Activated CD4-positive, alpha-beta T cell treated with anti-CD3 and anti-CD28 coated beads, Interleukin-2, amount 50 U/mL, for 24 hours (primary cell): ENCODE measurements at regions not wholly inside any gene's neighbourhood (a gene's known extent, or its start where the extent isn't known, plus 50 kb on each side); places are given as distances from the start of the nearest gene placed in this dataset.

Experiments
- DNase-seq, 2 donors: peaks; one replicate each; pipeline ENCODE4 v3.0.0-alpha.2; 2020; ENCODE audit warnings: low read depth in 1 of 2, low spot score in 1 of 2

DNA sequence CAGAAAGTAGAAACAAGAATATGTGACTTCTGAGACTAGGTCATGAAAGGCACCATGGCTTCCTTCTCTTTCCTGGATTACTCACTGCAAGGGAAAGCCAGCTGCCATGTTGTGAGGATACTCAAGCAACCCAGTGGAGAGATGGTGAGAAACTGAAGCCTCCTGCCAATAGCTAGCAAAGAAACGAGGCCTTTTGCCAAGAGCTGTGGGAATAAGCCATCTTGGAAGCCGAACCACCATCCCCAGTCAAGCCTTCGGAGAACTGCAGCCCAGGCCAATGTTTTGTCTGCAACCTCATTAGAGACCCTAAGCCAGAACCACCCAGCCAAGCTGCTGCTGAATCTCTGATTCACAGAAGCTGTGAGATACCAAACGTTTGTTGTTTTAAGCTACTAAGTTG is 104.7 kb upstream of the CRHR1 start:
- DNase-seq = no peak

DNA sequence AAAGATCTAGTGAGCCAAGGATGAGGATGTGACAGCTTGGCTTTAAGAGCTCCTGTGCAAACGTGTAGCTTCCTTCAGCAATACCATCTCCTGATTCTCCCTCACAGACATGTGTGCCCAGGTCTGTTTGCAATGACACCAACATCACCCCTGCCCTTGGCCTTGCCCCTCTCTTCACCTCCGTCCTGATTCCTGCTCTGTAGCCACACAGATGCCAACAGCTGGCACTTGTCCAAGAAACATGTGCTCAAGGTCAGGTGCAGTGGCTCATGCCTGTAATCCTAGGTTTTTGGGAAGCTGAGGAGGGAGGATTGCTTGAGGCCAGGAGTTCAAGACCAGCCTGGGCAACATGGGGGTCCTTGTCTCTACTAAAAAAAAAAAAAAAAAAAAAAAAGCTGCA is 103.8 kb upstream of the CRHR1 start:
- DNase-seq = no peak

DNA sequence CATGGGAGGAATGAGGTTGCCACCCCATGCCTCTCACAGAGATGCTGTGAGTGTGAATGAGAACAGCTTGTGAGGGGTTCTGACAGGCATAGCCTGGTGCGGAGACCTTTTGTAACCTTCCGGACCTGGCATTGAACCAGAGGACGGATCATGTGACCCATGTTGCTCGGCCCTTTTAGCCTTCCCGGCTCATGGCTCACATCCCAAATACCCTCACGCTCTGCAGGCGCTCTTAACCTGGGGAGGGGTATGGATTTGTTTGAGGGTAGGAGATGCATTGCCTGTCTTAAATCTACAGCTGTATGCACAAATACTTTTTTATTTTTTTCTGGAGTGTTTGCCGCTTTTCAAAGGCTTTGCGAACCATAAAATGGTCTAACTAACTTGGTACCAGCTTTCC is 102.4 kb upstream of the CRHR1 start:
- DNase-seq = no peak

DNA sequence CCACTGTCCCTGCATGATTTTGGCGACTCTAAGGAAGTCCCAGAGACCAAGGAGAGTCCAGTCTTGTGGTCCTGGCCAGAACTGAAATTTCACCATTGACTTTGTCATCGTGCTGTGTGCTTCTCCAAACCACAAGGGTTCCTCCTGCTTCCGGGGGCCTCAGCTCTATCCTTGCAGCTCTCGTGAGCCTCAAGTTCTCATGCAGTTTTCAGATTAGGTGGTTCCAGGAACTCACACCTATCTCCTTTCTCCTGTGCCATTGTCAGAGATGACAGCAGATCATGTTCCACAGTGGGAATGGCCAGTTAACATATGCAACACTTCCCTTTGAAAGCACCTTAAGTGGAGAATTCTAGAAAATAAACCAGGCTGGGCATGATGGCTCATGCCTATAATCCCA is 97.9 kb upstream of the CRHR1 start:
- no peak for DNase-seq

DNA sequence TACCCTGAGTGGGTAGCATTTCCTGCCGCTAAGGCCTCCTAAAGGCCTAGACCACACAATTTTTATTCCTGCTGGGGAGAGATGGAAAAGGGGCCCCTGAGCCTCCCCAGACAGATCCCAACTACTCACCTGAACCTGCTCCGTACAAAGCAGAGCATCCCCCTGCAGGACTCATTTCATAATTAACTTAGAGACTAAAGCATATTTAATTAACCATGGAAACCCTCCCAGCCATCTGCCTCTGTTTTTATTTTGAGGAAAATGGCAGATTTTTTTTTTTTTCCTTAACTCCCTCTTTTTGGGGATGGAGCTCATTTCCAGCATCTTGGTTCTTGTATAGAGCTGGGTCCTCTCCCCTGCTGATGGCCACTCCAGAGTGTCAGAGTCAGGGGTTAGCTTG is 96.5 kb upstream of the CRHR1 start:
- DNase-seq = no peak

DNA sequence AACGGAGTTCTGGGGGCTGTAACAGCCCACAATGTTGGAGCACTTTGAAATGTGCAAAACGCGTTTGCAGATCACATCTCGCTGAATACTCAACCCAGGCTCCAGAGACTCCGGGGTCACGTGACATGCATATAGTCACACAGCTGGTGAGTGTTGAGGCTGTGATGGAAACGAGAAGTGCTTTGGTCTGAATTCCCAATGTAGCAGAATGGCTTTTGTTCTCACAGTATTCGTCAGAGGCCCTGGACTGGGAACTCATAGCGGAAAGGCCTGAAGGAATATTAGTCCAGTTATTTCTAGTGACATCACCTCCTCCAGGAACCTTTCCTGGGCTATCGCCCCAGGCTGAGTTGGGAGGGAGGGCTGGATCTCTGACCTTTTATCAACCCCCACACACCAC is 95.8 kb upstream of the CRHR1 start:
- no peak for DNase-seq

DNA sequence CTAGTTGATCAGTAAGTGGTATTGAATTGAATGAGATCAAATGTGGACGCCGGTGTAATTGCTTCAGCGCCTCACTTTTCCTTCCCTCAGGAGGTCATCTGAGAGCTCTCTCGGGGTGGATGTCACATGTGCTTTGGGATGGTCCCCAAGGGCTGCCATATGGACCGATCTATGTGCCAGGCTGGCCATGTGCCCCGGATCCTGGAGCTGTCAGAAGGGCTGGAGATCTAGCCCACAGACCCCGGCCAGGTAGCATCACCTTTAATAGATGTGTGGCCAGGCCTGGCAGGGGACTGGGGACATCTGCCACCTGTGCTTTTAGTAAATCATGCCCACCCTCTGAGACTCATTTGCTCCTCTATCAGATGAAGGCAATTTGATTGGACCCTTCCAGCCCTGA is 95.3 kb upstream of the CRHR1 start:
- no peak for DNase-seq

DNA sequence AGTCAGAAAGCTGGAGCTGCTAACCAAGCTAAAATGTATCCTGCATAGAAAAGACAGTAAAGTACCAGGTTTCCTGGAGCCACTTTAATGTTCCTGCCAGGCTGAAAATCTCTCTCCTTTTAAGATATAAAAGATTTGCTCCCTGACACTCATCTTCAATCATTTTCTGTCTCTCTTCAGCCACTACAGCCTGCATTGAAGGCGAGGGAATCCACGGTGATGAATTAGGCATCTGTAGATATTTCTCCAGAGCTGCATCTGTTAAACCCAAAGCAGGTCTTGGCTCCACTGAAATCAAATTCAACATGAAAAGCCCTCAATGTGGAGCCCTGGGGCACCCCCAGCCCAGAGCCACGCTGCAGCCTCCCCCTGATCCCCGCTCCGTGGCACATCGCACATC is 94.7 kb upstream of the CRHR1 start:
- DNase-seq = no peak

DNA sequence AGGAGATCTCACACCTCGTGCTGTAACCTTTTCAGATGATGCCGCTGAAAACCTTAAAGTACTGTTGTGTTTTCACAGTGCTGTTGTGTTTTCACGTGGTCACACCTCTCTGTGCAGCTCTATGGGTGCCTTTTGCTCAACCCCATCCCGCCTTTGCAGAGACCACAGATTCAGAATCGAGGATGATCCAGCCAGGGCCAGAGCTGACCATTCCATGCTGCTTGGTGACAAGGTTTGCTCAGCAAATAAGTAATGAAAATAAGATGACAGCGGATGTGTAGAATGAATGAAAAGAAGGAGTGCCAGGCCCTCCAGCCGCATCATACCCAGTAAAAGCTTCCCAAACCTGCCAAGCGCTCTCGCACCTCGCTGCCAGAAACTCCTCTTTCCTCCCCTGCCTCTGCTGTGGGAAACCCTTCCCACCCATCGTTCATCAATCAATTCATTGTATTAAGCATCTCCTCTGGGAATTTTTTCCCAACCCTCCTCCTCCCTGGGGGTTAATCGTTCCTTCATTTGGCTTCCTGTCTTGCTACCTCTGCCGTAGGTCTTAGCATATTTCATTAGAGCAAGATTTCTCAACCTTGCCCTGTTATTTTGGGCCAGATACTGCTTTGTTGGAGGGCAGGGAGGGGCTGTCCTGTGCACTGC is 93.4 kb upstream of the CRHR1 start:
- DNase-seq = no peak

DNA sequence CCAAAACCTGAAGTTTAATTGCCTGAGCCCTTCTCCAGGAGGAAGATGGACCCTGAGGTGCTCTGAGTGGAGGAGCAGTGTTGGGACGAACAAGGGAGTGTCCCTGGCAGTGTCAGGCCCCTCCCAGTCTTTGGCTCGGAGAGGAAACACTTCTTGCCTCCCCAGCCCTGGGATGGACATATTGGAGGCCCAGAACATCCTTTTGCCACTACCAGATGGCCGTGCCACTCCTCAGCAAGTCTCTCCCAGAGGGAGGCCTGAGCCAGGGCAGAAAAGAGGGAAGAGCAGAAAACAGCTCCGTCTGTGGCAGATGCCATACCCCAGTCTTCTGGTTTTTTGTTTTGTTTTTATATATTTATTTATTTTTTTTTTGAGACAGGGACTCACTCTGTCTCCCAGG is 91.5 kb upstream of the CRHR1 start:
- no peak for DNase-seq

DNA sequence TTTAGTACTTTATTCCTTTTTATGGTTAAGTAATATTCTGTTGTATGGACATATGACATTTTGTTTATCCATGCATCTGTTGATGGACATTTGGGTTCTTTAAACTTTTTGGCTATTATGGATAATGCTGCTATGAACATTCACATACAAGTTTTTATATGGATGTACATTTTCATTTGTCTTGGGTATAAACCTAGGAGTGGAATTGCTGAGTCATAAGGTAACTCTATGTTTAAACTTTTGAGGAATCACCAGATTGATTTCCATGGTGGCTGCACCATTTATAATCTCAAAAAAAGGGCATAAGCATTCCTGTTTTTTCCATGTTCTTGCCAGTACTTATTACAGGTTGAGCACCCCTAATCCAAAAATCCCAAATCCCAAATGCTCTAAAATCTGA is 90.3 kb upstream of the CRHR1 start:
- DNase-seq = no peak

DNA sequence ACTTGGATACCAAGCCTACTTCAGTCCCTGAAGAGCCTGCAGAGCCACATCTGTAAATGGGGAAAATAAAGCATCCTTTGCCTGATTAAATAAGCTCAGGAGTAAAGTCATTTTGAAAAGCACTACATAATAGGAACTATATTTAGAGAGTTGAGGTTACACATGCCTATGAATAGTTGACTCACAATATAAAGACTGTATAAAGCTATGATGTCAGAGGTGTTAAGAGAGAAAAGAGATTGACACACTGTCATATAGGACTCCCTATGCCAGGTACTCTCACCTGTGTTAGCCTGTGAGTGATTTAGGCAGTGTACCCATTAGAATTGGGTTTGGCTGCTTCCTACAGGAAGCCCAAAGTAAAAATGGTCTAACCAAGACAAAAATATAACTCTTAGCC is 87.7 kb upstream of the CRHR1 start:
- DNase-seq = no peak

DNA sequence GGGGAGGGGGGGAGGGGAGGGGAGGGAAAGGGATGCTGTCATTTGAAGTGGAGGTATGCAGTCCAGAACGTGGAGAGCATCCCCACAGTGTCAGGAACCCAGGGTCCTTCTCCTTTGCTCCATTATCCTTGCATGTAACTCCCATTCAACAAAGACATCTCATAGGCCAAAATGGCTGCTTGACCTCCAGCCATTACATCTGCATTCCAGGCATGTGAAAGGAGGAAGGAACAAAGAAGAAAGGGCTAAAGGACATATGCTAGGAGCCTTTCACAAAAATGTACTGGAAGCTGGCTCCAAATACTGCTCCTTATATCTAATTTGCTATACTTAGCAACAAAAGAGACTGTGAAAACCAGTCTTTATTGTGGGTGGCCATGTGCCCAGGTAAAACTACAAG is 87.0 kb upstream of the CRHR1 start:
- DNase-seq = no peak

DNA sequence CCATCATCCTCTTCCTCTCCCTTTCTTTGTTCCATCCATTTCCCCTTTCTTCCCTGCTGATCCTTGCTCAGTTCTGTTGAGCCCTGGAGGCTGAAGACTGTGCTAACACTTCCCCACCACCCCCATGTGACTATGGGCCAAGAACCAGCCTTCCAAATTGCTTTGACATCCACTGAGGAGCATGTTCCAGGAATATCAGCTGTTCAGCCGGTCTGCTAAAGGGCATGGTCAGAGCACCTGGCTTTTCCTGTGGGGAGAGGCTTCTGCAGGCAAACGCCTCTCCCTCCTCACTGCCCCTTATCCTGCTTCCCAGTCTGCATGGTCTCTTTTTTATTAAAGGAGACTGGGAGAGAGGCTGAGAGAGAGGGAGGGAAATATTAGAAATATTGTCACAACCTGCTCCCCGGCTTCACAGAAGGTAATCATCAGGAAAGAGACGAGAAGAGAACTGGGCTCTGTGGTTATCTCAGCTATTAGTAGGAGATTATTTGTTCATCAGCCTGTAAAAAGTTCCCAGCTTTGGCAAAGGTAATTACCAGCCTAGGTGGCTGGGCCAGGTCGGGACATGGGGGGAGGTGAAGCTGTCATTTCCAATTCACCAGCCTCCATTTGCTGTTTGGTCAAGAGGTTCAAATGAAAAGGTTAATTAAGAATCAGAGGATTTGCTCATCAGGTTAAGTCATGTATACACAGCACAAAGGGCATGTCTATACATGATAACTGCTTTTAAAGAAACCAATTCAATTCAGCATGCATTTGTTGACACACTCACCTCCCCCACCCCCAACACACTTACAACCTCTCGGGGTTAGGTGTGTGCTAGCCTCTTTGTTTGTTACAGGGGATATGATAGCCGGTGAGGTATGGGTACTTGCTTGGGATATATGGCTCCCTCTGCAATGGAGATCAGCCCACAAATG is 83.7 kb upstream of the CRHR1 start:
- DNase-seq = no peak

DNA sequence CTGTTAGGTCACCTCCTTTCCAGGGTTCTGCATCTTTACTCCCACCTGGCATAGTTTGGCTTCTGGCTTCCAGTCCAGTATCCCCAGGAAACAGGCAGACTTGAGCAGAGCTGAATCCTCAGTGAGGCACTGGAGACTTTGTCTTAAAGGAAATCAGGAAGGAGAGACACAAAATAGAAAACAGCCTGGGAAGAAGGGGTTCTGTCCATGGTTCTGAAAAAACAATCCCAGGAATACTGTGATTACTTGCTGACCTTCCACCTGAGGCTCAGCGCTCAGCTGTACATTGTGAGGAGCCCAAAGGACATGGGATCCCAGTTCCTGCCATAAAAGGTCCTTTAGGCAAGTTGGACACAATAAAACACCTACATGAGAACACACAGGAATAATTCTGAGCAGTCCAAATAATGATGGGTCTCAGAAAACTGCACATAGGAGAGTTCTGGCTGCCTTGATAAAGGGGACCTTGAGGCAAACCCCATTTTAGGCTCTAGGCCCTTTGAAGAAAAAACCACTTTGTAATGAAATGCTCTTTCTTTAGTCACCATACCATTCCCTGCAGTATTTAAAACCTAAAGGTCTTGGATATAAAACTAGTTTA is 81.4 kb upstream of the CRHR1 start:
- no peak for DNase-seq

DNA sequence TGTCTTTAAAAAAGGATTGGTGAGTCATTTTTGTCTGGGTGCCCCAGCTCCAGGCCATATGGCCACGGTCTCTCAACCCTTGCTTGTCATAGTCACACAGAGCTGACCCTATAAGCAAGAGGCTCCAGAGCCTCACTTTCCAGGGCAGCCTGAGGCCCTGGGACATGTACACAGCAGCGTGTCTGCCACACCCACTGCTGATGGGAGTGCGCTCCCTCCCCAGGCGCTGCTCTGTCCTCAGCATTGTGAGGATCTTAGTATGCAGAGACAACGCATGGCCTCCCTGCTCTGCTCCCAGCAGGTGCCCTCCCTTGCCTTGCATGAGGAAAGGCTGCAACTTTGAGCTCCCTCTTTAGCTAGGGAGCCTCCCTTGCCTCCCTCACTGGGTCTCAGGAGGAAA is 80.8 kb upstream of the CRHR1 start:
- no peak for DNase-seq

DNA sequence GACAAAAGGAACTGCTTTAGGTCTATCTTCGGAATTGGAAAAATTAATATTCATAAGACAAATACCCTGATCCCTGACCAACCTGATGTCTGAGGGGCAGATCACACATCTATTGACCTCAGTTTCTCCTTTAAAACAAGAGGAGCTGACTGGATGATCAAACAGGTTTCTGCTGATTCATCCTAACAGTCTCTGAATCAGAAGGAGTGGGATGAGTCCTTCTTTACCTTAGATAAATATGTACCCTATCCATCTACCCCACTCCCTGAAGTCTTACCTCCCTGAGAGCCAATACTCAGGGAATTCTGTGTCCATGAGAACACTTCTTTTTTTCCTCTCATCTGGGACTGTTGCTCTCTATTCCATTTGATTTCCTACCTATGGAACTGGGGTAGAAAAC is 80.3 kb upstream of the CRHR1 start:
- no peak for DNase-seq

DNA sequence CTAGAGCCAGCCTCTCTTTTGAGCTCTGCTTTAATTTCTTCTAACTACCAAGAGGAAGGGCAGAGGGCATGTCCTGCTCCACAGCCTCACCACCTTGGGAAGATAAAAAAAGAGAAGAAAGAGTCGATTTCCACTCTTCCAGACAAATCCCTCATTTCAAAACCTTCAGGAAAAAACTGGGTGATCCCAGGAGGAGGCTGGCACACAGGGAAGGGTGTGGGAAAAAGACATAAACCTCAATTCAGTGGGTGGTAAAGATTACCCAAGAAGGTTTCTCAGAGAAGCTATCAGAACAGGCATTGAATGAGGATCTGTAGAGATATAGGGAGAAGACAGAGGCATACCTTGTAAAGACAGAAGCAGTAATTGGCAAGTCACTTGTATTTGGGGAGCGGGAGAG is 79.9 kb upstream of the CRHR1 start:
- no peak for DNase-seq

DNA sequence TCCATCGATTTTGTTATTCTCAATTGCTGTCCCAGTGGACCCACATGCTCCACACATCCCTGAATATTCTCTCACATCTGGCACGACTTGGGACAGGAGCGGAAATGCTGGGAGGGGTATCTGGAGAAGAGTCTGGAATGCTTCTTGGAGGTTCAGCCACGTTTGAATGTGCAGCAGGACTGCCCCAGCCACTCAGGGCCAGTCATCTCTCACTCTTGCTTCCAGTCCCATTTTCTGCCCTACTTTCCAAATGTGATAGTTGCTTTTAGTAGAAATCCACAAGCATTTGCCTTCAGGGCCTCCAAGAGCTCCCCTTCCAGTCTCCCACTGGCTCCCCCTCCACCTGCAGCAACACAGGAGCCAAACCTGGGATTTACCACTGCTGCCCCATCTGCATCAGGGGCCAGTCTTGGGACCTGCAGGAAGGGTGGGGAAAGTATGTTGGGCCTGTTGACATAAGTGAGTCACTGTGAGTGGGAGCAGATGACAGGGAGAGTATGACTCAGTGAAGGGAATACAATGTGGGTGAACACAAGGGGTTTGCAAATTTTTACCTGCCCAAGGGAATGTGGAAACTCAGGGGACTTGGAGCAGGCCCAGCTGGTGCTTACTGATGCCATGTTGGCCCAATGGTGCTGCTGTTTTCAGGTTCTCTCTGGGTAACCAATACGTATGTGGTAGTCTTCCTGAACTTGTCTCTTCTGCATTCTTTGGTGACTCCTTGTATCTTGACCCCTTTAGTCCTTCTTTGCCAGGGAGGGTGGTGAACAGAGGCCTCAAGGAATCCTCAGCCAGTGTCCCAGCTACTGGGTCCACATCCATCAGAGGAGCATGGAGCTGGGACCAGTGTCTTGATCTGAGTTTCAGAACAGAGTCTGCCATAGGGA is 78.8 kb upstream of the CRHR1 start:
- DNase-seq = peak in 1 of 2 donors; percentile 11

DNA sequence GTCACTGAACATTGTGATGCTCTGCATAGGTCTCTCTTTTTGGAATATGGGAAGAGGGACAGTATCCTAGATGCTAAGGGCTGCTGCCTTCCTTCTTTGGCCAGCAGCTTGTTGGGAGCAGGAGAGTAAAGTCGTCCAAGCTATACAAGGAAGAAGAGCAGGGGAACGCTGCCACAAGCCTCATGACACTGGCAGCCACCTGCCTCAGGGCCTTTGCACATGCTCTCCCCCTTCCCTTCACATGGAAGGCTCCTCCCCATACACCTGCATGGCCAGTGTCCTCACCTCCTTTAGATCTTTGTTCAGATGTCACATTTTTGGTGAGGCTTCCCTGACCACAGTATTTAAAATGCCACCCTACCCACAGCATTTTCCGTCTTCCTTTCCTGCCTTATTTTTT is 78.1 kb upstream of the CRHR1 start:
- DNase-seq = no peak

DNA sequence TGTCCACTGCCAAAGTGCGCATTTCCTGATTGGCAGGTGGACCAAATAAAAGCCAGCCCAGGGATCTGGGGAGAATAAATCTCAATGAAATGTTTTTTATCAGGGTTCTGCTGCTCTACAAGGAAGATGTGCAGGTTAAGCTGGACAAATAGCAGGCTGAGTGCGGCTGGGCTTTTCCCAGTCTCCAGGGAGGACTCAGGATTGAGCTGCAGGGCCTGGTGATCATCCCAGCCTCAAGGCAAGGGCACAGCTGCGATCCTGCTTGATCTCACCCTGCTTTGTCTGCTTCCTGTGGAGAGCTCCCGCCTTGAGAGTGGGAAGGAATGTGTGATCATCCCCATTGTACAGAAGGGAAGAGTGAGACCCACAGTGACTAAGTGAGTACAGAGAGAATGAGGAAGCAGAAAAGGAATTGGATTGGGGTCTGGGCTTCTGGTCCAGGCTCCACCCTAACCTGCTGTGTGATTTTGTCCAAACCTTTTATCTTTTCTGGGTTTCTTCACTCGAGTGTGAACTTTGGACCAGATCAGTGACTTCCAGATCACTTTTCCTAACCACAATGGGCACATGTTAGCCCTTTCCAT is 75.3 kb upstream of the CRHR1 start:
- DNase-seq = no peak
